ENCODE measurements at regions not wholly inside any gene's neighbourhood (a gene's known extent, or its start where the extent isn't known, plus 50 kb on each side); places are given as distances from the start of the nearest gene placed in this dataset.

DNA sequence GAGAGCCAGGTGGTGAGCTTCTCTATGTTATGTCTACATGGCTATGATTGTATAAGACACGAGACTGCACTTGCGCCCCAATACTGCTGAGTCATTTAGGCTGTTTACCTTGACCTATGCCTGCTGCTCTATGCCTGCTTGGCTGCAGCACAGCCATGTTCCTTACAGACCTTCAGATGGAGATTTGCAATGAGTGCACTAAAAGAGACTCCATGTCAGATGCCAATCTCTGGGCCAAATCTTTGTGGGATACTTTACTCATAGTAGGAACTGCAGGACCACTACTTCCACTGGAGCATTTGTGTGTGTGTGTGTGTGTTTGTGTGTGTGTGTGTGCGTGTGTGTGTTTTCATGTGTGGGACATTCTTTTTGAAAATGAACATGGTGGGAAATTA lies 50.0 kb upstream of the KMT2E start:
- in situ Hi-C loops (cut with HindIII; ENCODE audit: low sequenced_read_pairs) = no loop called here
- TF ChIP-seq, protein P1, sequence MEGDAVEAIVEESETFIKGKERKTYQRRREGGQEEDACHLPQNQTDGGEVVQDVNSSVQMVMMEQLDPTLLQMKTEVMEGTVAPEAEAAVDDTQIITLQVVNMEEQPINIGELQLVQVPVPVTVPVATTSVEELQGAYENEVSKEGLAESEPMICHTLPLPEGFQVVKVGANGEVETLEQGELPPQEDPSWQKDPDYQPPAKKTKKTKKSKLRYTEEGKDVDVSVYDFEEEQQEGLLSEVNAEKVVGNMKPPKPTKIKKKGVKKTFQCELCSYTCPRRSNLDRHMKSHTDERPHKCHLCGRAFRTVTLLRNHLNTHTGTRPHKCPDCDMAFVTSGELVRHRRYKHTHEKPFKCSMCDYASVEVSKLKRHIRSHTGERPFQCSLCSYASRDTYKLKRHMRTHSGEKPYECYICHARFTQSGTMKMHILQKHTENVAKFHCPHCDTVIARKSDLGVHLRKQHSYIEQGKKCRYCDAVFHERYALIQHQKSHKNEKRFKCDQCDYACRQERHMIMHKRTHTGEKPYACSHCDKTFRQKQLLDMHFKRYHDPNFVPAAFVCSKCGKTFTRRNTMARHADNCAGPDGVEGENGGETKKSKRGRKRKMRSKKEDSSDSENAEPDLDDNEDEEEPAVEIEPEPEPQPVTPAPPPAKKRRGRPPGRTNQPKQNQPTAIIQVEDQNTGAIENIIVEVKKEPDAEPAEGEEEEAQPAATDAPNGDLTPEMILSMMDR (IDR thresholded peaks at IDR 0.05; ENCODE audit: low read depth, low read length) = no peak
- DNase-seq (ENCODE audit: low read depth, low spot score) = peak; percentile 73
- no peak overlapping the region for H3K4me3 ChIP-seq (ENCODE audit: low read depth, low read length)

Measured in astrocyte of the spinal cord (primary cell).